HG03103 (cell line): ENCODE measurements at regions not wholly inside any gene's neighbourhood (a gene's known extent, or its start where the extent isn't known, plus 50 kb on each side); places are given as distances from the start of the nearest gene placed in this dataset.

ENCODE experiments used
- ATAC-seq: cut with Tn5 transposase; IDR thresholded peaks from one replicate; pipeline ENCODE4 v1.9.1; 2021; ENCODE audit warnings: low read depth; ENCODE audit not compliant: unreplicated experiment

DNA sequence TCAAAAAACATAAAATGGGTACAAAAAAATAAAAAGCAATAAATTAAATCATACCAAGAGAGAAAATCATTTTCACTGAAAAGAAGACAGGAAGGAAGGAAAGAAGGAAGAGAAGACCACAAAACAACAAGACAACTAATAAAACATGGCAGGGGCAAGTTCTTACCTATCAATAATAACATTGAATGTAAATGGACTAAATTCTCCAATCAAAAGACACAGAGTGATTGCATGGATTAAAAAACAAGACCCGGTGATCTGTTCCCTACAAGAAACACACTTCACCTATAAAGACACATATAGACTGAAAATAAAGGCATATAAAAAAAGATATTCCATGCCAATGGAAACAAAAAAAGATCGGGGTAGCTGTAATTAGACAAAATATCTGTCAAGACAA is 82.6 kb upstream of the CERS6 start:
- ATAC-seq: no peak

DNA sequence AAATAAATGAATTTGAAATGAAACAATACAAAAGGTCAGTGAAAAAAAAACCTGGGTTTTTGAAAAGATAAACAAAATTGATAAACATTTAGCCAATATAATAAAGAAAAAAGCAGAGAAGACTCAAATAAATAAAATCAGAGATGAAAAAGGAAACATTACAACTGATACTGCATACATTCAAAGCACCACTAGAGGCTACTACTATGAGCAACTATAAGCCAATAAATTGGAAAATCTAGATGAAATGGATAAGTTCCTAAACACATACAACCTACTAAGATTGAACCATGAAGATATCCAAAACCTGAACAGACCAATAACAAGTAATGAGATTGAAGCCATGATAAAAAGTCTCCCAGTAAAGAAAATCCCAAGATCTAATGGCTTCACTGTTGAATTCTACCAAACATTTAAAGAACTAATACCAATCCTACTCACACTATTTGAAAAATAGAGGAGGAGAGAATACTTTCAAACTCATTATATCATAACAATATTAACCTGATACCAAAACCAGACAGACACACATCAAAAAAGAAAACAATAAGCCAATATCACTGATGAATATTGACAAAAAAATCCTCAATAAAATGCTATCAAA is 80.8 kb upstream of the CERS6 start:
- ATAC-seq: no peak

DNA sequence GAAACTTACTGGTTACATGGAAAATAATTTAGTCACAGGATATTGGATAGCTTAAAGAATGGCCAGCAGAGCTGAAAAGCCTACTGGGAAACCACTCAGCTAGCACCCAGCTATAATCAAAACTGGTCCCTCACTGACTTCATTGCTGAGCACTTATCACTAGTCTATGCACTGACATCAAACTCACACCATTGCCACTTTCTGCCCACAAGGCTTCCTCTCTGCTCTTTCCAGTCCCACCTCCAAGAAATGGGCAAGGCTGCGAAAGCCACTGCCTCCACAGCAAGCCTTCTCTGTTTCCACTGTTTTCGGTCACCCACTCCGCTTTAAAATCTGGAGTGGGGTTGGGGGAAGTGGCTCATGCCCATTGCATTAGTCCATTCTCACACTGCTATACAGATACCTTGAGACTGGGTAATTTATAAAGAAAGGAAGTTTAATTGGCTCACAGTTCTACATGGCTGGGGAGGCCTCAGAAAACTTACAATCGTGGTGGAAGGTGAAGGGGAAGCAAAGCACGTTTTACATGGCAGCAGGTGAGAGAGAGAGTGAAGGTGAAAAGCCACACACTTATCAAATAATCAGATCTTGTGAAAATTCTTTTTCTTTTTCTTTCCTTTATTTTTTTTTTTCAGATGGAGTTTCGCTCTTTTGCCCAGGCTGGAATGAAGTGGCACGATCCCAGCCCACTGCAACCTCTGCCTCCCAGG is 77.0 kb upstream of the CERS6 start:
- ATAC-seq: no peak

DNA sequence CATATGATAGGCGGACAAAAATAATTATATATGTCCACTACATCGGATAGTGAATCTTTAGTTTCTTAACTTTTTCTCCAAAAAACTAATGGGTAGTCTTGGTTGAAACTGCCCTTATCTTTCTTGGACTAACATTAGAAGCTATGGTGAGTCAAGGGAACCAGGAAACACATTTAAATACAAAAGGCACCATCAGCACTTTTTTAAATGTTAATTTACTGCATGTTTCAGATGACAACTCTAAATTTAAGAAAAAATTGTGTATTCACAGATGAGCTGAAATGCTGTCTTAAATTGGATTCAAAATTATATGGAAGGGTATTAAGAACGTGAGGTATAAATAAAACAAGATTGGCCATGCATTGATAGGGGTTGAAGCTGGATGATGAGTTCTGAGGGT is 75.6 kb upstream of the CERS6 start:
- ATAC-seq: no peak

DNA sequence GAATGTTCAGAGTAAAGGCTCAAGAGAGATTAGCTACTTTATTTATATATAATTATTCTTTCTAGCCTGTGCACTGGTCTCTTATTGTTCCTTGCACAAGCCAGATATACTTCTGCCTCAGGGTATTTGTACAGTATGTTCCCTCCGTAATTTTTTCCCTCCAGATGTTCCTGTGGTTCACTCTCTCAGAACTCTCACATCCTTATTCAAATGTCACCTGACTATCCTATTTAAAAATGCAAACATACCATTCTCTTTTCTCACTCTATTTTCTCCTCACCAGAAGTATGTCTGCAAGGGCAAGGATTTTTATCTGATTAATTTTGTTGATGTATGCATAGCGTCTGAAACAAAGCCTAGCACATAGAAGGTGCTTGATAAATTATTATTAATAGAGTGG is 64.0 kb upstream of the CERS6 start:
- ATAC-seq: no peak

DNA sequence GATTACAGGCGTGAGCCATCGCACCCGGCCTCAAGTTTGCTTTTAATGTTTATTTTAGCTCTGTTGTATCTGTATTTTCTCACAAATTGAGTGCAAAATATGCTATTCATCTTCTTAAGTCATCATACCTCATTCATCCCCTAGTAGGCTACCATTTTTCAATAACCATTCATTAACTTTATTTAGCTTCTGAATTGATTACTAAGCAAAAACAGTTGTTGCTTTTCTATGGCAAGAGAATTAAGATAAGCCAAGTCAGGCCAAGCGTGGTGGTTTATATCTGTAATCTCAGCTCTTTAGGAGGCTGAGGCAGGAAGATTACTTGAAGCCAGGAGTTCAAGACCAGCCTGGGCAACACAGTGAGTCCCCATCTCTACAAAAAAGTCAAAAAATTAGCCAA is 63.3 kb upstream of the CERS6 start:
- no peak for ATAC-seq

DNA sequence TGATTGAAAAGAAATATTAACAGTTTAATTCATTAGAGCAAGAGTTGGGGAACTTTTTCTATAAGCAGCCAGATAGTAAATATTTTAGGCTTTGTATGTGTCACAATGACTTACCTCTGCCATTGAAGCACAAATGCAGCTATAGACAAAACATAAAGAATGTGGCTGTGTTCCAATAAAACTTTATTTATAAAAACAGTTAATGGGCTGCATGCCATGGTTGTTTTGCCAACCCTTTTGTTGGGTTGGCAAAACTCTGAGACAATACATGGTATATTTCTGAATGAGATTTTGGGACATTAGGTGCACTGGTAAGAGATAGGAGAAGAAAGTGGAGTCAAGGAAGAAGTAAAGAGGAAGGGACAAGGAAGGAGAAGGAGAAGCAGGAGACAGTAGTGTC is 61.8 kb upstream of the CERS6 start:
- ATAC-seq: no peak

DNA sequence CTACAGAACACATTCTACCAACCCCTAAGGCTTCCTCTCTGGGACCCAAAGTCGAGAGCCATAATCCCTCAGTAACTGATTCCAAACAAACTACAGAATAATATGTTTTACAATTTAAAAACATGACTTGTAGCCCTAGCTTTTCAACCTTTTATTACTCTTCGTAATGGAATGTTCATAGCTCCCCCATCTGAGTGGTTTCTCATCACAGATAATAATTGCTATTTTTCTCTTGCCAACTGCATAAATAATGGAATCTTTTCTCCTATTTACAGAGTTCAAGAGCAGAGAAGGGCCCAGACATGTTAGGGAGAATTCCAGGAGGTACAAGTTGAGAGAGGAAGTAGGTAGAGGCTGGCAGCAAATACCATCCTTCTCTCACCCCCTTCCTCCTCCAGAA is 59.9 kb upstream of the CERS6 start:
- ATAC-seq: no peak

DNA sequence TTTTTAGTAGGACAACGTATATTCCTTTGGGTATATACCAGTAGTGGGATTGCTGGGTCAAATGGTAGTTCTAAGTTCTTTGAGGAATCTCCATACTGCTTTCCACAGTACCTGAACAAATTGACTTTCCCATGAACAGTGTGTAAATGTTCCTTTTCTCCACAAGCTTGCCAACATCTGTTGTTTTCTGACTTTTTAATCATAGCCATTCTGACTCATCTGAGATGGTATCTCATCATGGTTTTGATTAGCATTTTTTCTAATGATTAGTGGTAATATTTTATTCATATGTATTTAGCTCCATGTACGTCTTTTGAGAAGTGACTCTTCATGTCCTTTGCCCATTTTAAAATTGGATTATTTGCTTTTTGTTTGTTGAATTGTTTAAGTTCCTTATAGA is 58.4 kb upstream of the CERS6 start:
- no peak for ATAC-seq

DNA sequence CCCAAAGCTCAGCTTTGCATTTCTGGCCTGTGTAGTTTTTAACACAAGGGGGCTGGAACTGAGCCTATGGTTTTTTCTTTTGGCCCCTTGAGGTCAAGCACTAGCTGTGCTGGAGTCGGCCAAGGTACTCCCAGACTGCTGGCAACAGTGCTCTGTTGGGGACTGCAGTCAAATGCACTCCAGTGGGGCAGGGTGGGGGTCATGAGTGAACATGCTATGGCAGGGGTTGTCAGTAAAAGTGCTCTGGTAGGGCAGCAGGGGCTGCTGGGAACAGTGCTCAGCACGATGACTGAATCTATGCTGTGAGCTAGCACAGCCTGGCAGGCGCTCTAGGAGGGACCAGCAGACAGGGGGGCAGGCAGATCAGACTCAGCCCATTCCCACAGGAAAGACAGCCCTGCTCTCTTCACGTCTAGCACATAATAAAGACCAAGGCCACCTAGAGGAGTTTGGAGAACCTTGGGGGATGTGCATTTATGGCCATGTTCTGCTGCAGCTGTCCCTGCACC is 55.0 kb upstream of the CERS6 start:
- ATAC-seq: no peak

DNA sequence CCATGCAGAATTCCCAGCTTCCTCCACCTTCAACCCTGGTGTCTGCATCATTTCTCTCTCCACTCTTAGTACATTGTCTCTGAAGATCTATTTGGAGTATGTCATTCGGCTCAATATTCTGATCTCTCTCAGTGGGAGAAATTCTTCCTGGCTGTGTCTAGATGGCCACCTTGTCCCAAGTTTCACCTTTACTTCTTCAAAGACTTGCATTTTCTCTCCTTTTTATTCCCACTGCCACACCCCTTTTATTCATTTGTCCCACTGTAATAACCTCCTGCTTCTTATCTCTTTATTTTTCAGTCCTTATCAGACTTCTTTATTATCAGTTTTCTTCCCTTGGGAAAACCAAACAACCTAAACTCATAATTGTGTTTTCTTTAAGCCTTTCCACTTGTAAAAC is 54.3 kb upstream of the CERS6 start:
- no peak for ATAC-seq

DNA sequence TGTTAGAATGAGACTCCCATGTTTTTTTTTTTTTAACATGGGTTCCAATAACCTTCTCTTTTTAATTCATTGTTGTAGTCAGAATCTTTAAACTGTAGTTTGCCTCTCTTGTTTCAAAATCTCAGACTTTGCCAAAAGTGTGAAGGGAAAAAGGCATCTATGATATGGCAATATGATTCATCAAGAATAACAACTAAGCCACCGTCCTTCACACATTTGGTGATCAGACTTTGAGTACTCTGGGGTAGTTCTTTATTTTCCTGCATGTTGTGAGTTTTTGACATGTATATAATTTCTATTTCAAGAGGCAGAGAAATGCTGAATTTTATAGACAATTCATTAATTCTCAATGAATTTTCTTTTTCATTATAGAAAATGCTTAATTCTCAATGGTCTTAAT is 53.5 kb upstream of the CERS6 start:
- ATAC-seq: no peak

DNA sequence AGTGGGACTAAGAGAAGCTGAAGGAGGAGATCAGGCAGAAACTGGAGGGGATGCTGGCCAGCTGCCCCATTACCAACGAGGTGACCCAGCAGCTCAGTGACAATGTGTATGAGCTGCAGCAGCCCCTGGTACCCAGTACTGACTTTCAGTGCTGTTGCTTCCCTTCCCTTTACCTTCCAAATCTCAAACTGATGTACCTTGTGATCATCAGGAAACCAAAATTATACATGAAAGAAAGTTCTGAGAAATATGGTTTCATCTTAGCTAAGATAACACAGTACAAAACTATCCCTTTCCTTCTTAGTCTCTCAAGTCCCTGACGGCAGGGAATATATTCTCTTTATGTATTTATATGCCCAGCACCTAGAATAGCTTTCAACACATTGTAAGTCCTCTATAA is 52.3 kb upstream of the CERS6 start:
- ATAC-seq: no peak

DNA sequence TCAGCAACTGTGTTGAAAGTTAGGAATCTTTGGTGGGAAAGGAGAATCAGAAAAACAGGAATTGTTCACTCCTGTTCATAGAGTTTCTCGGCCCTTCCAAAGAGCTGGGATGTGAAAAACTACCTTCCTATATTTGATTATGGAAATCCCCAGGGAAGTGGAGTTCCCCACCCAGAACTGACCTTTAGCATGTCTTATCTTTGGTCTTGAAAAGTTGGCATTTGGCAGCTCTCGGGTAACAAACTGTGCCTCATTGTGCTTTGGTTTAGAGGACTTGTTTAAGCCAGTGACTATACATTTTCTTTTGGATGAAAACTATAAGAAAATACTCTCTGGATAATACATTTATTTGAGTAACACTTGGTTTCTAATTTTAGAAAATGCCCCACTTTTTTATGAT is 51.3 kb upstream of the CERS6 start:
- no peak for ATAC-seq
